HCT116 (cell line): ENCODE measurements at regions not wholly inside any gene's neighbourhood (a gene's known extent, or its start where the extent isn't known, plus 50 kb on each side); places are given as distances from the start of the nearest gene placed in this dataset.

Experiments
- CTCF ChIP-seq, 3 experiments: fragments of 200-600 bp in 1 of 3; sonication (generic) in 1 of 3; IDR thresholded peaks in 2 of 3; conservative IDR thresholded peaks in 1 of 3; 2 replicates each; pipeline ENCODE4 v1.5.1; 2012 to 2017; ENCODE audit warnings: low read depth in 2 of 3, low read length in 2 of 3, antibody characterized with exemption in 1 of 3, borderline replicate concordance in 1 of 3, control low read depth in 1 of 3, mild to moderate bottlenecking in 1 of 3, mixed read lengths in 1 of 3, mixed run types in 1 of 3, moderate library complexity in 1 of 3; ENCODE audit not compliant: insufficient read depth in 1 of 3
- EZH2phosphoT487 ChIP-seq: fragments of 200-600 bp; IDR thresholded peaks from 2 replicates; pipeline ENCODE4 v1.6.1; 2018; ENCODE audit warnings: antibody characterized with exemption, borderline replicate concordance
- JUND ChIP-seq: IDR thresholded peaks from 2 replicates; pipeline ENCODE4 v1.6.1; 2012
- SRF ChIP-seq: IDR thresholded peaks from 2 replicates; pipeline ENCODE4 v1.6.1; 2012; ENCODE audit warnings: low read depth

DNA sequence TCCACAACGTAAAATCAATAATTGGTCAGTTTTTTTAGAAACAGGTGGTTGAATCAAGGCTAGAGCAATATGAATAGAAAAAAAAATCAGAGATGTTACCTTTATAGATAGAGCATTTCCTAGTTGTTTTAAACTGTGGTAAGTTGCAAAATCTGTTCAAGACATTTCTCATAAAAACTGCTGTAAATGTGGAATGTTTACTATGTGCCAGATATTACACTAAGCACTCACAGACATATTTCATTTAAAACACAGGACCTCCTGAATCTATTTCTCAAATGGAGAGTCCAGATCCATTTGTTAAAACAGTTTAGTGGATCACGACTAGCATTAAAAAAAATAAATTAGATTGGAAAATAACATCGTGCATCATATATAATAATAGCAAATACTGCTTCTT is 570.0 kb upstream of the ZNF608 start:
- TF ChIP-seq CTCF (IDR thresholded peaks at IDR 0.05 in 2 of 3, conservative IDR thresholded peaks at IDR 0.05 in 1 of 3; ENCODE audit: borderline replicate concordance in 1 of 3, insufficient read depth in 1 of 3, low read depth in 2 of 3, low read length in 2 of 3): no peak
- no peak for TF ChIP-seq SRF
- no peak for TF ChIP-seq JUND
- no peak for TF ChIP-seq EZH2phosphoT487
